ENCODE measurements at regions not wholly inside any gene's neighbourhood (a gene's known extent, or its start where the extent isn't known, plus 50 kb on each side); places are given as distances from the start of the nearest gene placed in this dataset.

- intact Hi-C loops (cut with DNase I; ENCODE audit: low total_unique reads) (no loop called here), in situ Hi-C loops (cut with MboI; ENCODE audit: low sequenced_read_pairs in 4 of 4) (no loop called here)
- ATAC-seq, result peak in 1 of 2 donors; percentile 33
- H3K9me3 ChIP-seq, result no peaks in the 10 kb centered on the region
- no peaks in the 10 kb centered on the region for H3K4me1 ChIP-seq
- no peak for TF ChIP-seq CTCF (IDR thresholded peaks at IDR 0.05 in 4 of 5, conservative IDR thresholded peaks at IDR 0.05 in 1 of 5)
- TF ChIP-seq POLR2A (IDR thresholded peaks at IDR 0.05), result no peak
- H3K36me3 ChIP-seq, result no peaks in the 10 kb centered on the region
- DNase-seq, result no peak
- no peaks in the 10 kb centered on the region for H3K27me3 ChIP-seq
- no peak overlapping the region for H3K4me3 ChIP-seq
- H3K27ac ChIP-seq, result no peak overlapping the region
Observed at GRCh38 chr10:121080281-121080891, 229.2 kb downstream of the WDR11 start.

GRCh38 chr10:121081306-121081705 is 230.1 kb downstream of the WDR11 start:
- Histone ChIP-seq H3K27ac (no peak overlapping the region), H3K4me3 (no peak overlapping the region), H3K27me3 (no peaks in the 10 kb centered on the region), H3K9me3 (no peaks in the 10 kb centered on the region), H3K4me1 (no peaks in the 10 kb centered on the region), H3K36me3 (no peaks in the 10 kb centered on the region)
- in situ Hi-C loops (cut with MboI; ENCODE audit: low sequenced_read_pairs in 4 of 4), result no loop called here
- ATAC-seq, result no peak
- intact Hi-C loops (cut with DNase I; ENCODE audit: low total_unique reads), result no loop called here
- DNase-seq, result no peak
- no peak for TF ChIP-seq POLR2A (IDR thresholded peaks at IDR 0.05)
- TF ChIP-seq CTCF (IDR thresholded peaks at IDR 0.05 in 4 of 5, conservative IDR thresholded peaks at IDR 0.05 in 1 of 5), result no peak

GRCh38 chr10:121082984-121083383 is 231.8 kb downstream of the WDR11 start:
- DNase-seq, result no peak
- TF ChIP-seq POLR2A (IDR thresholded peaks at IDR 0.05) (no peak), CTCF (IDR thresholded peaks at IDR 0.05 in 4 of 5, conservative IDR thresholded peaks at IDR 0.05 in 1 of 5) (no peak)
- no peak overlapping the region for H3K4me3 ChIP-seq
- no peaks in the 10 kb centered on the region for H3K36me3 ChIP-seq
- no peaks in the 10 kb centered on the region for H3K27me3 ChIP-seq
- H3K9me3 ChIP-seq, result no peaks in the 10 kb centered on the region
- H3K27ac ChIP-seq, result no peak overlapping the region
- intact Hi-C loops (cut with DNase I; ENCODE audit: low total_unique reads) (no loop called here), in situ Hi-C loops (cut with MboI; ENCODE audit: low sequenced_read_pairs in 4 of 4) (no loop called here)
- ATAC-seq, result no peak
- no peaks in the 10 kb centered on the region for H3K4me1 ChIP-seq

GRCh38 chr10:121084016-121084674 is 233.0 kb downstream of the WDR11 start:
- H3K36me3 ChIP-seq, result no peaks in the 10 kb centered on the region
- no peak overlapping the region for H3K27ac ChIP-seq
- no peaks in the 10 kb centered on the region for H3K4me1 ChIP-seq
- no peak overlapping the region for H3K4me3 ChIP-seq
- no peaks in the 10 kb centered on the region for H3K27me3 ChIP-seq
- H3K9me3 ChIP-seq, result no peaks in the 10 kb centered on the region
- ATAC-seq (no peak), DNase-seq (no peak)
- TF ChIP-seq CTCF (IDR thresholded peaks at IDR 0.05 in 4 of 5, conservative IDR thresholded peaks at IDR 0.05 in 1 of 5) (no peak), POLR2A (IDR thresholded peaks at IDR 0.05) (no peak)
- in situ Hi-C loops (cut with MboI; ENCODE audit: low sequenced_read_pairs in 4 of 4) (no loop called here), intact Hi-C loops (cut with DNase I; ENCODE audit: low total_unique reads) (no loop called here)

Measured in gastrocnemius medialis (tissue), 4 donors.